Cardiac muscle cell (in vitro differentiated cells and primary cell): ENCODE measurements at regions not wholly inside any gene's neighbourhood (a gene's known extent, or its start where the extent isn't known, plus 50 kb on each side); places are given as distances from the start of the nearest gene placed in this dataset.

ENCODE experiments used
- DNase-seq, 2 donors: peaks; one replicate each; pipeline versions ENCODE4 v3.0.0 to v3.0.0-alpha.2; 2010 to 2017; ENCODE audit warnings: low read depth in 1 of 2, low spot score in 1 of 2
- H3K27ac ChIP-seq: fragments of 200-600 bp; sonication (generic); 2 replicates; pipeline ENCODE4 v1.5.1; 2016
- H3K27me3 ChIP-seq: fragments of 200-600 bp; sonication (generic); 2 replicates; pipeline ENCODE4 v1.6.0; 2016; ENCODE audit warnings: control low read depth
- H3K36me3 ChIP-seq: fragments of 200-600 bp; sonication (generic); 2 replicates; pipeline ENCODE4 v1.5.1; 2016; ENCODE audit warnings: control low read depth
- H3K4me1 ChIP-seq: fragments of 200-600 bp; sonication (generic); 2 replicates; pipeline ENCODE4 v1.8.1; 2017; ENCODE audit warnings: low read depth, mild to moderate bottlenecking, mixed run types
- H3K4me3 ChIP-seq: fragments of 200-600 bp; sonication (generic); 2 replicates; pipeline ENCODE4 v1.5.1; 2016; ENCODE audit warnings: mild to moderate bottlenecking
- H3K9me3 ChIP-seq: fragments of 200-600 bp; sonication (generic); 2 replicates; pipeline ENCODE4 v1.5.1; 2017; ENCODE audit warnings: low read depth, mild to moderate bottlenecking, control low read depth
- CTCF ChIP-seq: IDR thresholded peaks from 2 replicates; pipeline ENCODE4 v1.5.1; 2012; ENCODE audit warnings: low read depth, mild to moderate bottlenecking, low read length

- TF ChIP-seq CTCF = no peak
- no peaks in the 10 kb centered on the region for H3K4me1 ChIP-seq
- no peak overlapping the region for H3K4me3 ChIP-seq
- no peak overlapping the region for H3K27ac ChIP-seq
- H3K27me3 ChIP-seq = no peaks in the 10 kb centered on the region
- no peak for DNase-seq
- H3K9me3 ChIP-seq = peaks cover 3% of the 10 kb centered on the region
- no peaks in the 10 kb centered on the region for H3K36me3 ChIP-seq
Measured at GRCh38 chr13:51019026-51019425, 92.0 kb downstream of the C13orf42 start.

- no peak for TF ChIP-seq CTCF
- Histone ChIP-seq H3K4me3 (no peak overlapping the region), H3K27me3 (no peaks in the 10 kb centered on the region), H3K27ac (no peak overlapping the region), H3K36me3 (no peaks in the 10 kb centered on the region), H3K4me1 (no peaks in the 10 kb centered on the region), H3K9me3 (peaks cover 4% of the 10 kb centered on the region)
- no peak for DNase-seq
Measured at GRCh38 chr13:51017516-51017915, 93.6 kb downstream of the C13orf42 start.

GRCh38 chr13:51015973-51016372, 95.1 kb downstream of the C13orf42 start:
- DNase-seq = no peak
- Histone ChIP-seq H3K36me3 (no peaks in the 10 kb centered on the region), H3K4me1 (no peaks in the 10 kb centered on the region), H3K4me3 (no peak overlapping the region), H3K27me3 (no peaks in the 10 kb centered on the region), H3K27ac (no peak overlapping the region), H3K9me3 (peaks cover 4% of the 10 kb centered on the region)
- TF ChIP-seq CTCF = no peak

GRCh38 chr13:51009597-51009996, 100.0 kb downstream of the RNASEH2B start:
- H3K27ac ChIP-seq = no peak overlapping the region
- no peaks in the 10 kb centered on the region for H3K36me3 ChIP-seq
- no peak for TF ChIP-seq CTCF
- no peak overlapping the region for H3K4me3 ChIP-seq
- no peak for DNase-seq
- no peaks in the 10 kb centered on the region for H3K4me1 ChIP-seq
- no peaks in the 10 kb centered on the region for H3K27me3 ChIP-seq
- peaks cover 4% of the 10 kb centered on the region for H3K9me3 ChIP-seq

DNA sequence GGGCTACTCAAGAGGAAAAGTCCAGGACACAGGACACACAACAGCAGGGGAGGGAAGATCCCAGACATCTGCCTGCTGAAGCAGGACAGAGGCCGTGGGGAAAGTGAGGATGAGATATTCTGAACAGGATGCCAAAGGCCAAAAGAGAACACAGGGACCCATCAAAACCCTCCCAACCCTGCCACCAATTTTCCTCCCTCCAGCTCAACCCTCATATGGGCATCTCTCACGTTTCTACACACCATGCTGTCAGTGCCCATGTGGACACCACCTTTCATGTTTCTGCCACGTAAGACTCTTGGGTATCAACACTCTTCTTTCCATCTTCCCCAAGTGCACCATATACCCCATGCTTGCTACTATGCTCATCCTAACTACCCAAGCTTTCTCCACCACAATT, 97.6 kb downstream of the RNASEH2B start:
- Histone ChIP-seq H3K4me1 (no peaks in the 10 kb centered on the region), H3K9me3 (no peaks in the 10 kb centered on the region), H3K36me3 (no peaks in the 10 kb centered on the region), H3K27me3 (no peaks in the 10 kb centered on the region), H3K4me3 (no peak overlapping the region), H3K27ac (no peak overlapping the region)
- TF ChIP-seq CTCF = no peak
- DNase-seq = no peak
